Psoas muscle (tissue), 7 donors: ENCODE measurements at regions not wholly inside any gene's neighbourhood (a gene's known extent, or its start where the extent isn't known, plus 50 kb on each side); places are given as distances from the start of the nearest gene placed in this dataset.

Source experiments
- ATAC-seq, 4 donors: fragments of 200-7000 bp; cut with Tn5 transposase; one replicate each; pipeline ENCODE4 v1.9.1; 2020; ENCODE audit warnings: moderate library complexity in 3 of 4, mild to moderate bottlenecking in 2 of 4
- DNase-seq, 2 donors: peaks; one replicate each; pipeline ENCODE4 v3.0.0-alpha.2; 2020
- H3K27ac ChIP-seq: fragments of 200-600 bp; one replicate; pipeline ENCODE4 v1.8.0; 2022
- H3K27me3 ChIP-seq, 3 donors: fragments of 200-600 bp in 1 of 3; one replicate each; pipeline versions ENCODE4 v1.6.1 to v1.8.0; 2013 to 2022; ENCODE audit warnings: low read length in 2 of 3, mild to moderate bottlenecking in 2 of 3, moderate library complexity in 1 of 3; ENCODE audit not compliant: insufficient read depth in 3 of 3
- H3K36me3 ChIP-seq, 2 donors: fragments of 200-600 bp in 1 of 2; one replicate each; pipeline versions ENCODE4 v1.6.1 to v1.8.0; 2013 to 2022; ENCODE audit warnings: low read depth in 1 of 2, mild to moderate bottlenecking in 1 of 2, moderate library complexity in 1 of 2; ENCODE audit not compliant: insufficient read depth in 1 of 2
- H3K4me1 ChIP-seq: fragments of 200-600 bp; one replicate; pipeline ENCODE4 v1.8.0; 2022
- H3K4me3 ChIP-seq: fragments of 200-600 bp; one replicate; pipeline ENCODE4 v1.8.0; 2022; ENCODE audit warnings: mild to moderate bottlenecking
- H3K9me3 ChIP-seq: fragments of 200-600 bp; one replicate; pipeline ENCODE4 v1.8.0; 2022
- CTCF ChIP-seq: fragments of 200-600 bp; IDR thresholded peaks from one replicate; pipeline ENCODE4 v1.8.0; 2022; ENCODE audit warnings: antibody characterized with exemption
- WGBS, 3 donors: extraction: QIAGEN DNeasy Blood & Tissue Kit; methylation state at CpG; one replicate each; pipeline versions ENCODE4 v1.1.6 to v1.1.7; 2013; 5-methylcytosine and 5-hydroxymethylcytosine counted together
- intact Hi-C, 2 donors: fragments of 100-400 bp; cut with DNase I; formaldehyde crosslinking; loops; one replicate each; pipeline versions ENCODE4 v1.11.0 to v1.14.2; 2022
- donor health status: healthy with polysubstance abuse.
- donor health status: DM: no; HTN: no; CAD: no; lungs with moderate emphysema.
- donor health status: Bipolar disorder and iron deficiency.
- donor health status: healthy.
- donor health status: DM: yes; HTN: yes; CAD: no.
- donor health status: DM: no; HTN: no; CAD: no.
- donor health status: DM: yes; HTN: yes; CAD: no.

GRCh38 chr15:75100679-75101078 lies 77.3 kb downstream of the PPCDC start:
- H3K4me1 ChIP-seq: no peaks in the 10 kb centered on the region
- ATAC-seq: no peak
- WGBS, 3 donors: 92 to 96% (median 93%) methylated on average over 2 of the region's 2 CpGs
- TF ChIP-seq CTCF: no peak
- intact Hi-C loops: no loop called here
- H3K9me3 ChIP-seq: no peaks in the 10 kb centered on the region
- no peak overlapping the region for H3K27ac ChIP-seq
- no peak for DNase-seq
- H3K36me3 ChIP-seq: no peaks in the 10 kb centered on the region
- H3K4me3 ChIP-seq: no peak overlapping the region
- no peaks in the 10 kb centered on the region for H3K27me3 ChIP-seq

- H3K36me3 ChIP-seq: no peaks in the 10 kb centered on the region
- no peak for DNase-seq
- no peaks in the 10 kb centered on the region for H3K9me3 ChIP-seq
- peak in 1 of 4 donors; percentile 32 for ATAC-seq
- no peak overlapping the region for H3K4me3 ChIP-seq
- H3K4me1 ChIP-seq: peaks cover 3% of the 10 kb centered on the region
- 57 to 59% (median 58%) methylated on average over 3 of the region's 3 CpGs for whole genome bisulfite sequencing, 3 donors
- H3K27me3 ChIP-seq: peaks cover 0 to 2% (median 0%) of the 10 kb centered on the region in 3 donors
- TF ChIP-seq CTCF: no peak
- intact Hi-C loops: no loop called here
- H3K27ac ChIP-seq: no peak overlapping the region
Measured at GRCh38 chr15:75104804-75105557, 81.6 kb downstream of the PPCDC start.

GRCh38 chr15:75107516-75107907 lies 84.1 kb downstream of the PPCDC start:
- ATAC-seq (no peak), DNase-seq (no peak)
- Histone ChIP-seq H3K4me1 (peaks cover 3% of the 10 kb centered on the region), H3K4me3 (no peak overlapping the region), H3K36me3 (no peaks in the 10 kb centered on the region), H3K27me3 (peaks cover 0 to 2% (median 0%) of the 10 kb centered on the region in 3 donors), H3K9me3 (no peaks in the 10 kb centered on the region), H3K27ac (no peak overlapping the region)
- 88 to 97% (median 92%) methylated on average over 2 of the region's 2 CpGs for WGBS, 3 donors
- no peak for TF ChIP-seq CTCF
- intact Hi-C loops: no loop called here

- intact Hi-C loops: no loop called here
- H3K4me3 ChIP-seq: no peak overlapping the region
- H3K36me3 ChIP-seq: no peaks in the 10 kb centered on the region
- peaks cover 3% of the 10 kb centered on the region for H3K4me1 ChIP-seq
- DNase-seq (no peak), ATAC-seq (no peak)
- no peak for TF ChIP-seq CTCF
- WGBS, 3 donors: 63 to 66% (median 63%) methylated on average over 12 of the region's 12 CpGs
- H3K27me3 ChIP-seq: peaks cover 0 to 2% (median 0%) of the 10 kb centered on the region in 3 donors
- H3K9me3 ChIP-seq: no peaks in the 10 kb centered on the region
- no peak overlapping the region for H3K27ac ChIP-seq
Measured at GRCh38 chr15:75107908-75108838, 84.8 kb downstream of the PPCDC start.
